ENCODE measurements at regions not wholly inside any gene's neighbourhood (a gene's known extent, or its start where the extent isn't known, plus 50 kb on each side); places are given as distances from the start of the nearest gene placed in this dataset.

DNA sequence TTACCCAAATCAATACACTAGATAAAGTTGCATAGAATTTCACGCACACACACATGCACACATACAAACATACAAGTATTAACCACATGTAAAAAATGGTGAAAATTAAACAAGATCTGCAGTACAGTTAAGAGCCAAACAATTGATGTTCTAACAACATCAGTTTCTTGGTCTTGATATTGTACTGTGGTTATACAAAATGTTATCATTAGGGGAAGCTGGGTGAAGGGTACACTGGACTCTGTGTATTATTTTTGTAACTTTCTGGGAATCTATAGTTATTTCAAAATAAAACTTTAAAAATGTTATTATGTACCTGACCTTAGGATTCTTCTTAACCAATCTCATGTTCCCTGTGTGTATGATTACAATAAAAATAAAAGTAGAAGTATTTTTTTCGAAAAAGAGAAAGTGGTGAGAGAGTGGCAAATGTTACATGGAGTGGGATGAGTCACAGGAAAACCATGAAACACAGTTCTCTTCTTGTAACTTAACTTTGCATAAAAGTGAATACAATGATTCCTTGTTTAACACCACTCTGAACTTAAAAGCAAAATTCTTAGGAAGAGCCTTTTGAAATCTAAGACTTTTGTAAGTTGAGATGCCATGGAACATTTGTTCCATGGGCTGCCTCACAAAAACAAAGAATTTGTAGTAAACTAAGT is 101.6 kb upstream of the RUNX1 start:
- DNase-seq = no peak
- TF ChIP-seq, protein P1, sequence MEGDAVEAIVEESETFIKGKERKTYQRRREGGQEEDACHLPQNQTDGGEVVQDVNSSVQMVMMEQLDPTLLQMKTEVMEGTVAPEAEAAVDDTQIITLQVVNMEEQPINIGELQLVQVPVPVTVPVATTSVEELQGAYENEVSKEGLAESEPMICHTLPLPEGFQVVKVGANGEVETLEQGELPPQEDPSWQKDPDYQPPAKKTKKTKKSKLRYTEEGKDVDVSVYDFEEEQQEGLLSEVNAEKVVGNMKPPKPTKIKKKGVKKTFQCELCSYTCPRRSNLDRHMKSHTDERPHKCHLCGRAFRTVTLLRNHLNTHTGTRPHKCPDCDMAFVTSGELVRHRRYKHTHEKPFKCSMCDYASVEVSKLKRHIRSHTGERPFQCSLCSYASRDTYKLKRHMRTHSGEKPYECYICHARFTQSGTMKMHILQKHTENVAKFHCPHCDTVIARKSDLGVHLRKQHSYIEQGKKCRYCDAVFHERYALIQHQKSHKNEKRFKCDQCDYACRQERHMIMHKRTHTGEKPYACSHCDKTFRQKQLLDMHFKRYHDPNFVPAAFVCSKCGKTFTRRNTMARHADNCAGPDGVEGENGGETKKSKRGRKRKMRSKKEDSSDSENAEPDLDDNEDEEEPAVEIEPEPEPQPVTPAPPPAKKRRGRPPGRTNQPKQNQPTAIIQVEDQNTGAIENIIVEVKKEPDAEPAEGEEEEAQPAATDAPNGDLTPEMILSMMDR (IDR thresholded peaks at IDR 0.05) = no peak
- no peak for TF ChIP-seq POLR2A (IDR thresholded peaks at IDR 0.05)
- no peaks in the 10 kb centered on the region for H3K36me3 ChIP-seq (replicated peaks in 1 of 2)
- no peak overlapping the region for H3K27ac ChIP-seq
- H3K9me3 ChIP-seq (replicated peaks in 1 of 3) = no peaks in the 10 kb centered on the region
- no peak overlapping the region for H3K4me3 ChIP-seq
- WGBS, 4 donors = 78 to 87% (median 84%) methylated on average over 2 of the region's 2 CpGs
- no peaks in the 10 kb centered on the region for H3K4me1 ChIP-seq (replicated peaks in 1 of 2)
- intact Hi-C loops (cut with DNase I) = no loop called here
- peaks cover 3% of the 10 kb centered on the region for H3K27me3 ChIP-seq

DNA sequence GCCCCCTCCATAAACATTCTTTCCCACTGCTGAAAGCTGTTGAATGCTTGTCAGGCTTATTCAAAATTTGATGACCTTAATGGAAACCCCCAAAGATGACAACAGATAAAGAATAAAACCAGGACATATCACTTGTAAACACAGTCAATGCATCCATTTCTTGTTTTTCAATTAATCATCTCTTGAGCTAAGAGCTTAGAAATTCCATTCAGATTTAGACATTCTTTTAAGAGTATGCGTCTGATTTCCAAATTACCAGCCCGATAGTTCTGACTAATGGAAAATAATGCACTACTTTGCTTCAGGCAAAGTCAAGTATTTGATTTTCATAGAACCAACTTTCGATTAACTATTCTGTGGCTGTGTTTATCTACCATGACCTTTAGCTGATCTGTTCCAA is 100.6 kb upstream of the RUNX1 start:
- Histone ChIP-seq H3K4me1 (replicated peaks in 1 of 2) (no peaks in the 10 kb centered on the region), H3K9me3 (replicated peaks in 1 of 3) (no peaks in the 10 kb centered on the region), H3K27ac (no peak overlapping the region), H3K36me3 (replicated peaks in 1 of 2) (no peaks in the 10 kb centered on the region), H3K4me3 (no peak overlapping the region), H3K27me3 (peaks cover 3% of the 10 kb centered on the region)
- intact Hi-C loops (cut with DNase I) = no loop called here
- 64 to 80% (median 77%) methylated on average over 3 of the region's 3 CpGs for WGBS, 4 donors
- TF ChIP-seq POLR2A (IDR thresholded peaks at IDR 0.05) = no peak
- TF ChIP-seq, protein P1 (IDR thresholded peaks at IDR 0.05) = no peak
- DNase-seq = no peak

DNA sequence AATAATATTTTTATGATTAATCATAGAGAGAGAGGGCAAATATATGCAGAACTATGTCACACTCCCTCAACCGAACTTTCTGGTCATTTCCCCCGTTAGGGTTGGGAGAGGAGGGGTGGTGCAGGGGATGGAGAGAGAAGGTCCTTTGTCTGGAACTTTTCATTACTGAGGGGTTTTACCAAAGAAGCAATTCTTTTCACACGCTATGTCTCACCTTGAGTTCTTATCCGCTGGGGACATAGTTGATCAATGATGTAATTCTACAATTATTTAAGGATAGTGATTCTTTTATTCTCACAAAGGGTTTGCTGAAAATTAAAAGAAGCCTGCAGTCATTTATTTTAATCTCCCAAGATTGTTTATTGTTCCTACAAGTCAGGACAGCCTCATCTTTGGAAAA is 98.3 kb upstream of the RUNX1 start:
- no peak overlapping the region for H3K27ac ChIP-seq
- H3K4me3 ChIP-seq = no peak overlapping the region
- DNase-seq = no peak
- no peaks in the 10 kb centered on the region for H3K4me1 ChIP-seq (replicated peaks in 1 of 2)
- H3K27me3 ChIP-seq = peaks cover 3% of the 10 kb centered on the region
- no peaks in the 10 kb centered on the region for H3K36me3 ChIP-seq (replicated peaks in 1 of 2)
- TF ChIP-seq, protein P1 (IDR thresholded peaks at IDR 0.05) = no peak
- no peak for TF ChIP-seq POLR2A (IDR thresholded peaks at IDR 0.05)
- intact Hi-C loops (cut with DNase I) = no loop called here
- WGBS, 4 donors = 76 to 88% (median 80%) methylated on average over 4 of the region's 4 CpGs
- no peaks in the 10 kb centered on the region for H3K9me3 ChIP-seq (replicated peaks in 1 of 3)

DNA sequence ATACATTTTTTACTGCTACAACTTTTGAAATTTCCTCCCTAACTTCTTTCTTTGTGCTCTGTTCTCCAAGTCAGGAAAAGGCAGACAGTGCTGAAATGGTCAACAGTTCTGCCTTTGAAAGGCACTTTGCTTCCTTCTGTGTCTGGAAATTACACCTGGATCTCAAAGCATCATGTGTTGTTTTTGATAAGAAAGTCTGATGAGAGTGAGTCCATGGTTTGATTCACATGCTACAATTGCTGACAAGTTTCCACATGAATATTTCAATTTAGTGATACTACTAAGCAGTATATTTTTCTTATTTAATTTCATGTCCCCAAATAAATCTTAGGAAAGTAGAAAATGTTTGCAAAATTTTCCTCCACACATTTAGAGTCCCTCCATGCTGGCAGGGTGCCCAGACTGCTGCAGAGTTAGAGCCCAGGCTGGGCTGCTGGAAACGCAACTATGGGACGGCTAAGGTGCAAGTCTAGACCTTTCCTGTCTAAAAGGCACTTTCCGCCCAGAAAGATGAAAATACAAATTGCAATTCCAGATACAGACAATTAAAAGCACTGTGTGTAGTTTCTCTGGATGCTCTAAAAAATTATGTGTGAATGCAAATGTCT is 96.6 kb upstream of the RUNX1 start:
- Histone ChIP-seq H3K27ac (no peak overlapping the region), H3K4me3 (no peak overlapping the region), H3K36me3 (replicated peaks in 1 of 2) (no peaks in the 10 kb centered on the region), H3K4me1 (replicated peaks in 1 of 2) (no peaks in the 10 kb centered on the region), H3K27me3 (peaks cover 3% of the 10 kb centered on the region), H3K9me3 (replicated peaks in 1 of 3) (no peaks in the 10 kb centered on the region)
- DNase-seq = peak in 4 of 7 donors; percentile 12 to 22 (median 19)
- intact Hi-C loops (cut with DNase I) = no loop called here
- TF ChIP-seq POLR2A (IDR thresholded peaks at IDR 0.05) = no peak
- TF ChIP-seq, protein P1 (IDR thresholded peaks at IDR 0.05) = no peak
- WGBS, 4 donors = 46 to 83% (median 63%) methylated on average over 3 of the region's 3 CpGs

All from adrenal gland (tissue), 9 donors.